ENCODE measurements at regions not wholly inside any gene's neighbourhood (a gene's known extent, or its start where the extent isn't known, plus 50 kb on each side); places are given as distances from the start of the nearest gene placed in this dataset.
"Not testable (repeated sequence)": the region's sequence is repeated elsewhere in the genome, so short reads cannot be mapped to it uniquely, and the experiment has no call there.

GRCh38 chr2:89797320-89798038, 1106.0 kb downstream of the RPIA start:
- H3K27ac ChIP-seq, result no peak overlapping the region
- TF ChIP-seq ZFX (IDR thresholded peaks at IDR 0.05; ENCODE audit: borderline replicate concordance), result no peak
- TF ChIP-seq, protein P1, sequence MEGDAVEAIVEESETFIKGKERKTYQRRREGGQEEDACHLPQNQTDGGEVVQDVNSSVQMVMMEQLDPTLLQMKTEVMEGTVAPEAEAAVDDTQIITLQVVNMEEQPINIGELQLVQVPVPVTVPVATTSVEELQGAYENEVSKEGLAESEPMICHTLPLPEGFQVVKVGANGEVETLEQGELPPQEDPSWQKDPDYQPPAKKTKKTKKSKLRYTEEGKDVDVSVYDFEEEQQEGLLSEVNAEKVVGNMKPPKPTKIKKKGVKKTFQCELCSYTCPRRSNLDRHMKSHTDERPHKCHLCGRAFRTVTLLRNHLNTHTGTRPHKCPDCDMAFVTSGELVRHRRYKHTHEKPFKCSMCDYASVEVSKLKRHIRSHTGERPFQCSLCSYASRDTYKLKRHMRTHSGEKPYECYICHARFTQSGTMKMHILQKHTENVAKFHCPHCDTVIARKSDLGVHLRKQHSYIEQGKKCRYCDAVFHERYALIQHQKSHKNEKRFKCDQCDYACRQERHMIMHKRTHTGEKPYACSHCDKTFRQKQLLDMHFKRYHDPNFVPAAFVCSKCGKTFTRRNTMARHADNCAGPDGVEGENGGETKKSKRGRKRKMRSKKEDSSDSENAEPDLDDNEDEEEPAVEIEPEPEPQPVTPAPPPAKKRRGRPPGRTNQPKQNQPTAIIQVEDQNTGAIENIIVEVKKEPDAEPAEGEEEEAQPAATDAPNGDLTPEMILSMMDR (IDR thresholded peaks at IDR 0.05), result no peak

DNA sequence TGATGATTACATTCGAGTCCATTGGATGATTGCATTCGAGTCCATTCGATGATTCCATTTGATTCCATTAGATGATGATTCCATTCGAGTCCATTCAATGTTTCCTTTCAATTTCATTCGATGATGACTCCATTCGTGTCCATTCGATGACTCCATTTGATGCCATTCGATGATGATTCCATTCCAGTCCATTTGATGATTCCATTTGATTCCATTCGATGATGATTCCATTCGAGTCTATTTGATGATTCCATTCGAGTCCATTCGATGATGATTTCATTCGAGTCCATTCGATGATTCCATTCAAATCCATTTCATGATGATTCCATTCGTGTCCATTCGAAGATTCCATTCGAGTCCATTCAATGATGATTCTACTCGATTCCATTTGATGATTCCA, 1109.7 kb downstream of the RPIA start:
- H3K27ac ChIP-seq, result not testable (repeated sequence)

DNA sequence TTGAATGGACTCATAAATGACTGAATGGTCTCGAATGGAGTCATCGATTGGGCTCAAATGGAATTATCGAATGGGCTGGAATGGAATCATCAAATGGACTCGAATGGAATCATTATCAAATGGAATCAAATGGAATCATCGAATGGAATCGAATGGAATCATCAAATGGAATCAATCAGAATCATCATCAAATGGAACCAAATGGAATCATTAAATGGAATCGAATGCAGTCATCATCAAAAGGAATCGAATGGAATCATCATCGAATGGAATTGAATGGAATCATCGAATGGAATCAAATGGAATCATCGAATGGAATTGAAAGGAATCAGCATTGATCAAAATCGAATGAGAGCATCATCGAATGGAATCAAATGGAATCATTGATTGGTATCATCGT, 1114.9 kb downstream of the RPIA start:
- H3K27ac ChIP-seq, result not testable (repeated sequence)

DNA sequence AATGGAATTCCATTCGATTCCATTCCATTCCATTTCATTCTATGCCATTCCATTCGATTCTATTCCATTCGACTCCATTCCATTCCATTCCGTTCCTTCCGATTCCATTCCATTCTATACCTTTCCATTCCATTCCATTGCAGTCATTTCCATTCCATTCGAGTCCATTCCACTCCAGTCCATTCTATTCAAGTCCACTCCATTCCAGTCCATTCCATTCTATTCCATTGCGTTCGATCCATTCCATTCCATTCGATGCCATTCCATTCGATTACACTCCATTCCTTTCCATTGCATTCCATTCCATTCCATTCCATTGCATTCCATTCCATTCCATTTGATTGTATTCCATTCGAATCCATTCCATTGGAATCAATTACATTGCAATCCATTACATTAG, 1119.8 kb downstream of the RPIA start:
- TF ChIP-seq, protein P1 (IDR thresholded peaks at IDR 0.05), result no peak
- TF ChIP-seq ZFX (IDR thresholded peaks at IDR 0.05; ENCODE audit: borderline replicate concordance), result no peak
- H3K27ac ChIP-seq, result no peak overlapping the region

DNA sequence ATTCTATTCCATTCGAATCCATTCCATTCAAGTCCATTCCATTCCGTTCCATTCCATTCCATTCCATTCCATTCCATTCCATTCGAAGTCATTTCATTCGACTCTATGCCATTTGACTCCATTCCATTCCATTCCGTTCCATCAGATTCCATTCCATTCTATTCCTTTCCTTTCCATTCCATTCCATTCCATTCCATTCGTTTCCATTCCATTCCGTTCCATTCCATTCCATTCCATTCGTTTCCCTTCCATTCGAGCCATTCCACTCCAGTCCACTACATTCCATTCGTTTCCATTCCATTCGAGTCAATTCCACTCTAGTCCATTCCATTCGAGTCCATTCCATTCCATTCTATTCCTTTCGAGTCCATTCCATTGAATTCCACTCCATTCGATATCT, 1120.4 kb downstream of the RPIA start:
- H3K27ac ChIP-seq, result not testable (repeated sequence)

DNA sequence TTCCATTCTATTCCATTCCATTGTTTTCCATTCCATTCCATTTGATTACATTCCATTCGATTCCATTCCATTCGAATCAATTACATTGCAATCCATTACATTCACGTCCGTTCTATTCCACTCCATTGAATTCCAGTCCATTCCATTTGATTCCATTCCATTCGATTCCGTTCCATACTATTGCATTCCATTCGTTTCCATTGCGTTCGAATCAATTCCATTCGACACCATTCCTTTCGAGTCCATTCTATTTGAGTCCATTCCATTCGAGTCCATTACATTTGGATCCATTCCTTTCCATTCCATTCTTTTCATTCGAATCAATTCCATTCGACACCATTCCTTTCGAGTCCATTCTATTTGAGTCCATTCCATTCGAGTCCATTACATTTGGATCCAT, 1122.9 kb downstream of the RPIA start:
- not testable (repeated sequence) for H3K27ac ChIP-seq

DNA sequence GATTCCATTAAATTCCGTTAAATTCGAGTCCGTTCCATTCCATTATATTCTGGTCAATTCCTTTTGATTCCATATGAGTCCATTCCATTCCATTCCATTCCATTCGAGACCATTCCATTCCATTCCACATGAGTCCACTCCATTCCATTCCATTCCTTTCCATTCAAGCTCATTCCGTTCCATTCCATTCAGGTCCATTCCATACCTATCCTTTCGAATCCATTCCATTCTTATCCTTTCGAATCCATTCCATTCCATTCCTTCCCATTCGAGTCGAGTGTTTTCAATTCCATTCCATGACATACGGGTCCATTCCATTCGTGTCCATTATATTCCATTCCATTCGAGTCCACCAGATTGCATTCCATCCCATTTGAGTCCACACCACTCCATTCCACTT, 1127.4 kb downstream of the RPIA start:
- no peak overlapping the region for H3K27ac ChIP-seq
- no peak for TF ChIP-seq ZFX (IDR thresholded peaks at IDR 0.05; ENCODE audit: borderline replicate concordance)
- TF ChIP-seq, protein P1 (IDR thresholded peaks at IDR 0.05), result no peak

GRCh38 chr2:89819809-89820208, 1128.3 kb downstream of the RPIA start:
- no peak for TF ChIP-seq ZFX (IDR thresholded peaks at IDR 0.05; ENCODE audit: borderline replicate concordance)
- TF ChIP-seq, protein P1 (IDR thresholded peaks at IDR 0.05), result no peak
- H3K27ac ChIP-seq, result no peak overlapping the region

DNA sequence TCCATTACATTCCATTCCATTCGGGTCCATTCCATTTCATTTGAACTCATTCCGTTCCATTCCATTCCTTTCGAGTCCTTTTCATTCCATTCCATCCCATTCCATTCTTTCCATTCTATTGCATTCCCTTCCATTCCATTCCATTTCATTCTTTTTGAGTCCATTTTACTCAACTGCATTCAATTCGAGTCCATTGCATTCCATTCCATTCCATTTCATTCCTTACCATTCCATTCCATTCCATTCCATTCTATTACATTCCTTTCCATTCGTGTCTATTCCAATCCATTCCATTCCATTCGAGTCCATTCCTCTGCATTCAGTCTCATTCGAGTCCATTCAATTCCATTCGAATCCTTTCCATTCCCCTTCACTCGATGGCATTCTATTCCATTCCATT, 1128.8 kb downstream of the RPIA start:
- no peak overlapping the region for H3K27ac ChIP-seq
- TF ChIP-seq ZFX (IDR thresholded peaks at IDR 0.05; ENCODE audit: borderline replicate concordance), result no peak
- TF ChIP-seq, protein P1 (IDR thresholded peaks at IDR 0.05), result no peak
